NCI-H2227 treated with DMSO at 0.1 percent for 48 hours (cell line): ENCODE measurements at regions not wholly inside any gene's neighbourhood (a gene's known extent, or its start where the extent isn't known, plus 50 kb on each side); places are given as distances from the start of the nearest gene placed in this dataset.
"Not testable (repeated sequence)": the region's sequence is repeated elsewhere in the genome, so short reads cannot be mapped to it uniquely, and the experiment has no call there.

Experiments used
- DNase-seq: peaks from one replicate; lab custom pipeline; 2025; lab: John Stamatoyannopoulos, UW

DNA sequence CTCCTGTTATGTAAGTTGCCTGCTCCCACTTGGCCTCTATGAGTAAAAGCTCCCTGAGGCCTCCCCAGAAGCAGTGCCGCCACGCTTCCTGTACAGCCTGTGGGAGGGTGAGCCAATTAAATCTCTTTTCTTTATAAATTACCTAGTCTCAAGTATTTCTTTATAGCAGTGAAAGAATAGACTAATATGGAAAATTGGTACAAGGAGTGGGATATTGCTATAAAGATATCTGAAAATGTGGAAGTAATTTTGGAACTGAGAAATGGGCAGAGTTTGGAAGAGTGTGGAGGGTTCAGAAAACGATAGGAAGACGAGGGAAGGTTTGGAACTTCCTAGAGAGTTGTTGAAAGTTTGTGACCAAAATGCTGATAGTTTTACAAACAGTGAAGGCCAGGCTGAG lies 572.3 kb downstream of the MATN1 start:
- DNase-seq = no peak

DNA sequence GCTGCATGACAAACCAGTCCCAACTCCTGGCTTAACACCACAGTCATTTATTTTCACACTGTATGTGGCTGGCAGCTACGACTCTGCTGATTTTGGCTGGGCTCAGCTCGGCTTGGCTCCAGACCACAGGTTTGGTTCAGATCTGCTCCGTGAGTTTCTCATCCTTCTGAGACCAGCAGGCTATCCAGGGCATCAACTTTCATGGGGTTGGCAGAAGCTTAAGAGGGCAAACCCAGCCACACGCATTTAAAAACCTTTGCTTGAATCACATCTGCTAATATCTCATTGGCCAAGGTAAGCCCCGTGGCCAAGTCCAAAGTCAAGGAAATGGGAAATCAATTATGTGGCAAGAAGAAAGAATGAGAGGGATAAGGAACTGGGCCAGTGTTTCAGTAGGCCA lies 574.2 kb downstream of the MATN1 start:
- no peak for DNase-seq

- DNase-seq = no peak
Observed at GRCh38 chr1:30148676-30149075, 574.7 kb downstream of the MATN1 start.

GRCh38 chr1:30147188-30147587 lies 576.2 kb downstream of the MATN1 start:
- no peak for DNase-seq

- DNase-seq = no peak
Observed at GRCh38 chr1:30146448-30146847, 576.9 kb downstream of the MATN1 start.

- DNase-seq = no peak
Observed at GRCh38 chr1:30145723-30146303, 577.6 kb downstream of the MATN1 start.

DNA sequence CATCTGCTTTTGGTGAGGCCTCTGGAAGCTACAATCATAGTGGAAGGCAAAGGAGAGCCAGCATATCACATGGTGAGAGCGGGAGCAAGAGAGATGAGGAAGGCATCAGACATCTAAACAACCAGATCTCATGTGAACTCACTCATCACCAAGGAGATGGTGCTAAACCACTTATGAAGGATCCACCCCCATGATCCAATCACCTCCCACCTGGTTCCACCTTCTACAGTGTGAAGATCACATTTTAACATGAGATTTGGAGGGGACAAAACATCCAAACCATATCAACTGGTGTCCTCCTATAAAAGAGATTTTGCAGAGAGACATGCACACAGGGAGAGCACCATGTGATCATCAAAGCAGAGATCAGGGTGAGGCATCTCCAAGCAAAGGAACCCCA lies 578.6 kb downstream of the MATN1 start:
- DNase-seq = no peak

GRCh38 chr1:30143517-30143916 lies 579.9 kb downstream of the MATN1 start:
- no peak for DNase-seq

- DNase-seq = no peak
Observed at GRCh38 chr1:30140566-30140965, 582.8 kb downstream of the MATN1 start.

- DNase-seq = no peak
Observed at GRCh38 chr1:30138891-30139290, 584.5 kb downstream of the MATN1 start.

DNA sequence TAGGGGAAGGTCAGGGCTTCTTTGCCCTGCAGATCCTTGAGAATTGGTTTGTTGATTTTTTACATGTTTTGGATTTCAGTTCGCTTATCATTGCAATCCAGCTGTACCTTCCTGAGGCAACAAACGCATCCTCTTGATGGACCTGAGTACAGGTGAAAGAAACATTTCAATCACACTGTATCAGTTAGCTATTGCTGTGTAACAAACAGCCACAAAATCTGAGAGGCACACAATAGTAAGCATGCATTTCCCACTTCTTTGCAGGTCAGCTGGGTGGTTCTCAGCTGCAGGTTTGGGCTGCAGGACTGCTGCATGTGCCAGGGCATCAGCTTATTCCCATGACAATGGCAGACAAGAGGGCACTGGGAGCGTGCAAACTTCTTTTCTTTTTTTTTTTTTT lies 586.4 kb downstream of the MATN1 start:
- DNase-seq = no peak

DNA sequence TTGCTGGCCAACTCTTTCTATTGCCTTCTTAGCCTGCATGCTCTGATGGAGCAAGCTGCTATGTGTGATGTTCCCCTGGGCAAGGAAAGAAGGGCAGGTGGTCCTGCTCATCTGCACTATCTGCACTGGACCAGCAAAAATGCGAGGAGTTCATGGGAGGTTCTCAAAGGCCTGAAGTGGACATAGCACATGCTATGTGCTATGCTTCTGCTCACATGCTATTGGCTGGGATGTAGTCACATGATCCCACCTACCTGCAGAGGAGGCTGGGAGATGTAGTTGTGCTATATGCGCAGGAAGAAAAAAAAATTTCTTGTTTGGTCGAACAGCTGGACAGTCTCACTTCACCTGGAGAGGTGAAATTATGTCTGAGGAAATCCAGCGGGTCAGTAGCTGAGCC lies 587.7 kb downstream of the MATN1 start:
- no peak for DNase-seq

GRCh38 chr1:30134466-30135217 lies 588.7 kb downstream of the MATN1 start:
- DNase-seq = no peak

GRCh38 chr1:30133414-30134055 lies 589.9 kb downstream of the MATN1 start:
- DNase-seq = no peak

DNA sequence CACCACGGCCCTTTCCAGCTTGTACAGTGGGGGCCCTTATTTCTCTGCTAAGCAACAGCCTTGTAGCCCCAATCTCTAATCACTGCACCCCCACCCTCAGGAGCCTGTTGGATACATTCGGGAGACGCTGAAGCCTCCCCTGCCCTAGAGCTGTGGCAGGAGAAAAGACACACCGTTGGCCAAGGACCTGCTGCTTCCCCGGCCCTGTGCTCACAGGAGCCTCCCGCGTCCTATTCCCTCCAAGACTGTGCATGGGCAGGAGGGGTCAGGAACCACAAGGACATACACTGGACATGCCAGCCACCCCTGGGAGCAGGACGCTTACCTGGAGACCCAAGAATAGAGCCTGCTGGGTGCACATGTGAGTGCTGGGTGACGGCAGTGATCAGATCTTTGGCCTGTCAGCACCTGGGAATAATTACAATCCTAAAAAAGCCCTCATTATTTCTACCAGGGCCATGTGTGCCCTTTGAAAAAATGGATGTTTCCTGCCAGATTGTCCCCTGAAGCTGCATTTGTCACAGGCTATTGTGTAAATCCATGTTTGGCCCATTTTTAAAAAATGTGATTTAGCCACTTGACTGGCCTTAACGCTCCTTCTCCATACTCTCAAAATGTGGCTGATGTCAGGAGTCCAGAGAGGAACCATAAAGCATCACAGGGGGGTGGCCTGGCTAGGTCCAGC lies 590.6 kb downstream of the MATN1 start:
- no peak for DNase-seq

- DNase-seq = not testable (repeated sequence)
Observed at GRCh38 chr1:30130566-30130965, 592.8 kb downstream of the MATN1 start.

GRCh38 chr1:30130099-30130498 lies 593.3 kb downstream of the MATN1 start:
- no peak for DNase-seq

GRCh38 chr1:30129421-30130055 lies 593.8 kb downstream of the MATN1 start:
- DNase-seq = no peak

DNA sequence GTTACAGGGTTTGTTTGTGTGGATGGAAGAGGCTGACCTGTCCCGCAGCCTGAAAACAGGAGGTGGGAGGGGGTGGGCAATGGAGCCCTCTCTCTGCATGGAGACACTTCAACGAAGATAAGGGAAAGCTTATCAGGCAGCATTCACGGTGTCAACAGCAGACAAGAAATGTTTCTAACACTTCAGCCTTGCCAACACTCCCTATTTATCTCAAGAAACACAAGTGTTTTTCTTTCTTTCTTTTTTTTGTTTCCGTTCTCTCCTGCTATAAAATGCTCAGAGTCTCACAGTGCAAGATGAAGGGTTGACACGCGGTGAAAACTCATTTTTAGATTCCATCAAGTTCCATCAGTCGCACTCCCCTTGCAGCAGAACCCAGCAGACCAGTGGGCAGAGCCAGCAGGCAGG lies 594.4 kb downstream of the MATN1 start:
- DNase-seq = no peak

- peak; percentile 94 for DNase-seq
Observed at GRCh38 chr1:30126848-30127247, 596.5 kb downstream of the MATN1 start.

DNA sequence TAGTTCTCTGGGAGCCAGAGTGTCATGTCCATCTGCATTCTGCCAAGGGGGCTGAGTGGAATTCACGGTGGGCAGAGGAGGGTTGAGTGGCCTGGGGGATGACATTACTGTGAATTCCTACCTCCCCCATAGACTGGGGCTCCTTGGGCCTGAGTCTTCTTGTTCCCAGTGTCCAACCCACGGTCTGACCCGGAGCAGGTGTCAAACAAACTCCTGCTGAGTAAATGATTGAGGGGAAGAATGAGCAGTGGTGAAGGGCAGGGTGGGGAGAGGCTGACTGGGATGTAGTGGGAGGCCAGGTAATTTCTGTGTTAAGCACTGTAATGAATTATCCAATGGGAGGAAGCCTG lies 597.6 kb downstream of the MATN1 start:
- no peak for DNase-seq

DNA sequence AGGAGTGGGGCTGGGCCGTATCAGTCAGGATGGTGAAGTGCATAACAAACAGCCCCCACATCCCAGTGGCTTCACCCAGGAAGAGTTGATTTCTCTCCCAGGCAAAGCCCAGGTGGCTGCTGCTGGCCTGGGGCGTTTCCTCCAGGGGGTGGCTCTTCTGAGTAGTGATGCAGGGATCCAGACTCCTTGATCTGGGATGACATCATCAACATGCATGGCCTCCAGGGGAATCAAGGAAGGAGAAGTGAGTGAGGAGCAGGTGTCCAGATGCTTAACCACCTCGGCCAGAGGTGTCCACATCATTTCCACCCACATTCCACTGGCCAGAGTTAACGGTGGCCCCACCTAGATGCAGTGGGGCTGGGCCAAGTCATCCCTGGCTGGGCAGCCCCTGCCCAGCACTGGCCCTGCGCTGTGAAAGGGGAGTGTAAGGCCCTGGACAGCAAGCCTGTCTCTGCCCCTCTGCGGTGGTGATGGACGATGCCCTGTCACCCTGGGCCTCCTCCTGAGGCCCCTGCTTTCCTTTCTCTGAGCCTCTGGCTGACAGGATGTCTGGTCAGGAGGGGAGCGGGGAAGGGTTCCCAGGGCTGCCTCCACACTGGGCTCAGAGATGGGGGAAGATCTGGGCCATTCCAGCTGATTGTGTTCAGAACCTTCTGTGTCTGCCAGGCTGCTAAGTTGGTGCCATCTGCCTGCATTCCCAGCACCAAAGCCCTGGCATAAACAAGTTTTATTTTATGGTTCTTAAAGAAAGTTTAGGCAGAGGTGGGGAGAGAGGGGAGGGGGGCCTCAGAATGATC lies 598.2 kb downstream of the MATN1 start:
- DNase-seq = no peak
